ENCODE measurements at regions not wholly inside any gene's neighbourhood (a gene's known extent, or its start where the extent isn't known, plus 50 kb on each side); places are given as distances from the start of the nearest gene placed in this dataset.

DNA sequence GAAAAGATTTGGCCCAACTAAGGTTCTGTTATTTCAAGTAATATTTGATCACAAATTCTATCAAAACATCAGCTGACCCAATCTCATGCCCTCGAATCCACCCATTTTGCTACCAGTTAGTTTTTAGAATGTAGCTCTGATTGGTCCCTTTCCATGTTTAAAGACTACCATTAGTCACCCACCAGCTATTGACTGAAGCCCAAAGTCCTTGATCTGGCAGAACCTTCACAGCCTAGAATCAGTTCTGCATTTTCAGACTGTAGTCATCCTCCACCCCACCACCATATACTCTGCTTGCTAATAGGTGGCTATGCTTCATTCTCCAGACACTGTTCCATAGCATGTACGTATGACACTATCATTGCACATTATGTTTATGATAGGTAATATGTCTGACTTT, 182.2 kb upstream of the TARS1 start:
- TF ChIP-seq POLR2AphosphoS5 (IDR thresholded peaks at IDR 0.05; ENCODE audit: low read depth, low read length) (no peak), POLR2A (IDR thresholded peaks at IDR 0.05; ENCODE audit: low read depth, low read length) (no peak), TAF1 (IDR thresholded peaks at IDR 0.05; ENCODE audit: borderline replicate concordance, low read depth, low read length) (no peak)
